MV-4-11 (cell line): ENCODE measurements at regions not wholly inside any gene's neighbourhood (a gene's known extent, or its start where the extent isn't known, plus 50 kb on each side); places are given as distances from the start of the nearest gene placed in this dataset.
"Not testable (repeated sequence)": the region's sequence is repeated elsewhere in the genome, so short reads cannot be mapped to it uniquely, and the experiment has no call there.

Source experiments
- DNase-seq: peaks from one replicate; lab custom pipeline; 2025; lab: John Stamatoyannopoulos, UW

DNA sequence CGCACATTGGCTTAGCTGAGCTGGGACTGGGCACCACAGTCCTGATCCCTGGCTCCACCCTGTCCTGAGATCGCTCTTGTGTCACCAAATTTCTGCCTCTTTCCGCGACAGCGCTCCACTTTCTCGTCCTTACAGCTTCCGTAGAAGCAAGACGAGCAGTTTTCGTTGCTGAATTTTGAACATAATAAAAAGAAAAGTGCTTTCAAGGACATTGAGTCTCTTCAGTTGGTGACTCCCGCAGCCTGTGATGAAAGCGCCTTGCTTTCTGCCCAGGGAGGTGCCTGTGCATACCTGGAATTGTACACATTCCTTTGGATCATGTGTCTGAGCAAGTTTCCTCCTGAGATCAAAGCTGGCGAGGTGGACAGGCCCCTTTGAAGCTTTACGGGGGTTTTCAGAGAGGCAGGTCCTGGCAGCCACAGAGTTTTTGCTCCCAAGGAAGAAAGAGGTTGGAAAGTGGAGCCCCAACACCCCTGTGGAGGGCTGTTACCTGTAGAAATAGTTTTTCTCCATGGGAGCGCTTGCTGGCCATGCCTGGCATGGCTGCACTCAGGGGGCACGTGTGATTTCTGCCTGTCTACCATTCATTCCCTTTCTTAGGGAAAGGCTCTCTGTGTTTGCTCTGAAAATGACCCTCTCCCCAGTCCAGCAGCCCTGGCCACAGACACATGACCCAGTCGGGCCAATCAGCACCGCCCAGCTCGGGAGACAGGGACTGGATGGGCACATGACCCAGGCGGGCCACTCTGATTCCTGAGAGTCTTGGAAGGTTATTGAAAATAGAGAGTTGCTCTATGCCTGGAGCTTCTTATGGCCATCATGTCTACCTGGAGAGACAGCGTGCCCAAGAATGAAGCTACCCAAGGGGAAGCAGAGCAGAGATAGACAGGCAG, 115.6 kb upstream of the OTOS start:
- DNase-seq = peak; percentile 92

DNA sequence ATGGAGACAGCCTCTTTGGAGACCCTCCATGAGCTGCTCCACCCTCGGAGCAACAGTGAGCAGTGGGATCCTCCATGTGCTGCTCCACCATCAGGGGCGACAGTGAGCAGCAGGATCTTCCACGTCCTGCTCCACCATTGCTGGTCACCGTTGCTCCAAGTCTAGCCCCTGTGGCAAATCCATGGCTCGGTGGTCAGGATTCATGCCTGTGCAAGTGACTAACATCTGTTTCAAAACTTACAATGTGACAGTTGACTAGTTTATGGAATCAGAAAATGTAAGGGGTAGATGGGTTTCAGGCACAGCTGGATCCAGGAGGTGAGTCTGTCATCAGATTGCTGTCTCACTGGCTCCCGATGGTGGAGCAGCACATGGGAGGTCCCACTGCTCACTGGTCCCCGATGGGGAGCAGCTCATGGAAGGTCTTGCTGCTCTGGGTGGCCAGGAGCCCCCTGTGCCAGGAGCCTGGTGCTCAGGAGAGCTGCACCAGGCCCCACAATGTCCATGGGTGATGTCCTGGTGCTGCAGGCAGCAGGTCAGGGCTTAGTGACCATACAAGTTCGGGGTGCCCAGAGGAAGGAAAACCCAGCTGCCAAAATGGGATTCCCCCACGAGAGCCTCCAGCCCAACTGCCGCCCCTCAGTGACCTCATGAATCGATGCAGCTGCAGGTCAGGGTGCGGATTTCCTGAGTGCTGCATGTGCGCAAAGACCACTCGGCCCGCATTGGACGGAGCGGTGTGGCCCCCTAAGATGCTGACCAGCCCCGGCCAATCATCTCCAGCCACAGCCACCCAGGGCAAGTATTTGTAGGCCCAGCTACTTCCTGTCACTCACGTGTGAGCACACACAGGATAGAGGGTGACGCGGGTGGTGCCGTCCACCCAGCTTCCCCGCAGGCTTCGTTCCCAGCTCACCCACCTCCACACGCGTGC, 116.5 kb upstream of the OTOS start:
- DNase-seq = no peak

DNA sequence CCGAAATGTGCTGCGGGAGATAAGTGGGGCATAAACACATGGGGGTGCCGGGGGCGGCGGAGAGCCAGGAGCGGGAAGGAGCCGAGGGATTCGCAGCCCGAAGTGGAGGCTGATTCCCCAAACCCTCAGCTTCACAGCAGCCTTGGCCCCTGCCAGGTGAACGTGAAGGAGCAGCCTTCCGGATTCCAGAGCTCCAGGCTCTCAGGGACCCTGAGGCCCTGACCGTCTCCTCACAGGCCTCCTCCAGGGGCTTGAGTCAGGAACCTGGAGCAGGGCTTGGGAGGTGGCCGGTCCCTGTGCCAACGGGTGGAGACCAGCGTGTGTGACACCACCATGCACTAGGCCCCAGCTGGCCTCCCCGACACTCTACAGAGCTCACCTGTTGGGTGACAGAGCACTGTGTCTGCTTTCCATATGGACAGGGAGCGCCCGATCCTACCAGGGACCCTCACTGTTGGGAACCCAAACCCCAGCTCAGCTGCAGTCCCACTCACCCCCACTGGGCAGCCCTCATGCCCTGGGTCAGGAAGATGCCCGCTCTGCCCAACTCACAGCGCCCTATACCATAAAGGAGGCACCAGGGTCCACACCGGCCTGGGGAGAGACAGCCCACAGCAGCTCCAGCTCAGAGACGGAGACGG, 117.6 kb upstream of the OTOS start:
- no peak for DNase-seq

DNA sequence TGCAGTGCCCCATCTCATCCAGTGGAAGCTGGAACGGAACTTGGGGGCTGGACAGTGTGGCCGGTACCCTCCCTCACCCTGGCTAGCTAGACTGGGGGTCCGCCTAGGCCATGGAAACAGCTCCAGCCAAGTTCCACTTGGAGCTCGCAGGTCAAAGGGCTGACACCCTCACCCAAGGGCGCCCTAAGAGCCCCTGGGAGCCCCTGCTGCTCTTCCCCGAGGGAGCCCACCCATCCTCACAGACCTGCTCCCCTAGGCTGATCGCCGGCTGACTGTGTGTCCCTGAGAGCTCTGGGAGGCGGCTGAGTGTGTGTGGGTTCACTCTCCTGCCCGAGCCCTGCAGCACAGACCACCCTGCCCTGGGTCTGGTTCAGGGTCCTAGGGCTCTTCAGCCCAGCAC, 118.2 kb upstream of the OTOS start:
- DNase-seq = no peak

DNA sequence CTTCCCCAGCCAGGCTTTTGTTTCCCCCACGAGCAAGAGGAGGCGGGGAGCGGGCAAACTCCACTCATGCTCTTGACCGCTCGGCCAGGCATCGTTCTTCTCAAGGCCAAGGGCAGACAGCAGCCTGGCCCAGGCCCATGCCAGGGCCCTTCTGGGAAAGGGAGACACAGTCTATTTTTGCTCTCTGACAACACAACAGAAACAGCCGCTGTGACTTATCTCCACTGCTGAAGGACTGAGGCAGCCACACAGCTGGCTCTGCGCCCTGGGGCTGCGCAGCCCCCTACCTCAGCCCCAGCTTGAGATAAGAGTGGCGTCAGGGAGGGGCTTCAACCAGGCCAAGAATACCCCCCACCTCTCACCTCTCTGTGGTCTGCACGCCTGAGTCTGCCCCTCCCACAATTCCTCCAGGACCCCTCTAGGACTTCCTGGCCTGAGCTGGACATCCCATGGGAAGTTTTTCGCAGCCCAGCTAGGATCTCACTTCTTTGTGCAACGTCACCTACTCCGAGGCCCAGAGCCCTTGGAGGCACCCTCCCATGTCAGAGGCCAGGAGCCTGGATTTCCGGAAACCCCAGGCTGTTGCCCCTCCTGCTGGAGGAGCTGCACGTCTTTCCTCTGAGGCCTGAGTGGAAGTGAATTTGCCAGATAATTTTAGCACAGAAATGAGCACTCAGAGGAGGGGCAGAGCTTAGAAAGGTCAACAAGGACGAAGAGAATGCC, 118.9 kb upstream of the OTOS start:
- DNase-seq = no peak

DNA sequence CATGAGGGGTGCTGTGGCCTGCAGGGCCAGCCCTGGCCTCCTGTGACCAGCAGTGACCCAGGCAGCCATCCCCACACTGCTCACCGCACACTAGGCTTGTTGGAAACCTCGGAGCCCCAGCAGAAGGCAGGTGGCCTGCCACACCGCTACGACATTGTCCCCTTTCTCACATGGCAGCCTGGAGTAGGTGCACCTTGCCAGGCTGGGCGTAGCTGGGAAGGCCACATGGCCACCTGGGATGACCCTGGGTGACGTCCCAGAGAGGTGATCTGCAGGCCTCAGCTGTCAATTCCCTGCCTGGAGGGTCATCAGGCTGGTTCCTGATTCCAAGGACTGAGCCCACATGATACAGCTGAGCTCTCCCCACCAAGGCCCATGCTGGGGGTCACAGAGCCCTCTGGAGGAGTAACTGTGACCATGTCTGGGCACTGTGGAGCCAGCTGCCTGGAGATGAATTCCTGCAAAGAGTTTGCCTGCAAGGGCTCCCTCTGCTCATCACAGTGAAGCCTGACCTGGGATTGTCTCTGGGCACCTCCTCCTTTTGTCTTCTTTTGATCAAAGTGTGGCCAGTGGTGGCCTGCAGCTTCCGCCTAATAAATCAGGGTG, 119.6 kb upstream of the OTOS start:
- no peak for DNase-seq

DNA sequence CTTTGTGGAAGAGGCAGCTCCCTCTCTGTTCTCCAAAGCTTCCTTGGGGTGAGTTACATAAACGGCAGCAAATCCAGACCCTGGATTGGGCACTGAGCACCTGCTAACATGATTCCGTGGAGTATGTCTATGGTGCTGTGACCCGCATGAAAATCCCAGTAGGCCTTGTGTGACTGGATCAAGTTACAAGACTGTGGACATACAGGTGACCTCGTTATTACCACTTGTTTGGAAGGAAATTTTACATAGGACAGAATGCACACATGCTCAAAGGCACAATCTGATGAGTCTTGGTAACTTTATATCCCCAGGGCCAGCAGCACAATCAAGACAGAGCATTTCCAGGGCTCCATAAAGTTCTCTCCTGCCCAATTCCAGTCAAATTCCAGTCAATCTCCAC, 120.2 kb upstream of the OTOS start:
- no peak for DNase-seq

DNA sequence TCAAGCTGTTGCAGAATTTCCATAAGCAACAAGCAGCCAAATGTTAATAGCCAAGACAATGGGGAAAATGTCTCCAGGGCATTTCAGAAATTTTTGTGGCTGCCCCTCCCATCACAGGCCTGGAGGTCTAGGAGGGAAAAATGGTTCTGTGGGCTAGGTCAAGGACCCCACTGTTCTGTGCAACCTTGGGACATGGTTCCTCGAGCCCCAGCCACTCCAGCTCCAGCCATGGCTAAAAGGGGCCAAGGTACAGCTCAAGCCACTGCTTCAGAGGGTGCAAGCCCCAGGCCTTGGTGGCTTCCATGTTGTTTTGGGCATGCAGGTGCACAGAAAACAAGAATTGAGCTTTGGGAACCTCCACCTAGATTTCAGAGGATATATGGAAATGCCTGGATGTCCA, 122.1 kb upstream of the OTOS start:
- not testable (repeated sequence) for DNase-seq

DNA sequence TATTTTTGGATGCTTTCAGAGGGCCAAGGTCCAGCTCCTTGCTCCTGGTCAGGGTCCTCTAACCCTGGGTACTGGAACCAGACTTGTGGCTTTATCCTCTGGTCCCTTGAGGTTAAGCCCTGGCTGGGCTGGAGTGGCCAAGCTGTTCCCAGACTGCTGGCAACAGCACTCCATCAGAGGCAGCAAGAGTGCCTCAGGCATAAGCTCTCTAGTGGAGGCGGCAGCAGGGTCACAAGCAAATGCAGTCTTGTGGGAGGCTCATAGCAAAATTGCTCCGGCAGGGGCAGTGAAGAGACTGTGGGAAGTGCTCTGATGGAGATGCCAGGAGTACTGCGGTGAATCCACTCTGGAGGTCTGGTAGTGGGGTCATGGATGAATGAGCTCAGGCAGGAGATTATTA, 128.9 kb upstream of the OTOS start:
- no peak for DNase-seq

DNA sequence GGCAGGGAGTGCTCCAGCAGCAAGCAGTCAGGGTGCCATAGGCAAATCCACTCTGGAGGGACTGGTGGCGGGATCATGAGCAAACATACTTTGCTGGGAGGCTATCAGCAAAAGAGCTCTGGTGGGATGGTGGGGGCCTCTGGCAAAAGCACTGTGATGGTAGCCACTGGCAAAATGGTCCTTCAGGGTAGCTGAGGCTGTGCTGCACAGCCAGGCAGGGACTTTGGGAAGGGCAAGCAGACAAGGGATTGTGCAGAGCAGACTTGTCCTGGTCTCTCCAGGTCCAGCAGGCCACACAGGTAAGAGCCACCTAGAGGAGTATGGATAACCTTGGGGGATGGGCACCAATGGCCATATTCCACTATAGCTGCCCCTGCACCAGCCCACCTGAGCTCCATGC, 129.4 kb upstream of the OTOS start:
- no peak for DNase-seq

DNA sequence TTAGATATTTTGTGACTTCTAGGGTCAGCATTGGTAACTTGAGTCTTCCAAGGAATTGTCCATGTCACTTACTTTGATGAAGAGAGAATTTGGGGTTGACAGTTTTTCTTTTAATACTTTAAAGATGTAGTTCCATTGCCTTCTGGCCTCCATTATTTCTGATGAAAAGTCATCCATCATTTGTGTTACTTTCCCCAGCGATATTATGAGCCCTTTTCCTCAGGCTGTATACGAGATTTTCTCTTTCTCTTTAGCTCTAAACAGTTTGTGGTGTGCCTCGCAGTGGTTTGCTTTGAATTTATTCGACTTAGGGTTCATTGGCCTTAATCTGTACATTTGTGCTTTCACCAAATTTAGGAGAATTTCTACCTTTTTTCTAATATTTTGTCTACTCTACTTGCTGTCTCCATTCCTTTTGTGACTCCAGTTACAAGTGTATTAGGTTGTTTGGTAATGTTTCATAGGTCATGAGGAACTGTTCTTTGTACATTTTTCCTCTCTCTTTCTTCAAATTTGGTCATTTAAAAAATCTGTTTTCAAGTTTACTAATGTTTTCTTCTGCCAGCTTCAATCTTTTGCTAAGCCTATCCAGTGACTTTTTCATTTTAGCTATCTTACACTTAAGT, 131.4 kb upstream of the OTOS start:
- no peak for DNase-seq

DNA sequence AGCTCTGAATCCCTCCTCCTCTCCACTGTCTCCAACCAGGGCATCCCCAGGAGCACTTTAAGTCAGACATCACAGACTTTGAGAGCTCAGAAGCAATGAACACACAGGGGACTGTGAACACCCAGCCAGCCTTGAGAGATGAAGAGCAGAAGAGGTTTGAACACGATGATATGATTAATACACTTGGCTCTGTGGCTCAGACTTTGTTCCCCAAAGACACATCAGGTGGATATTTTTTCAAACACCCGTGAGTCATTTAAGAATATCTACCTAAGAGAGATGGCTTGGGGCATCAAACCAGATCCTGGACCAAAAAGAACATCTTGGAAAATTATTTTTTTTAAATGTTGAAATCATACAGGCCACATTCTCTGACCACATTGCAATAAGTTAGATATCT, 134.9 kb upstream of the OTOS start:
- DNase-seq = no peak

DNA sequence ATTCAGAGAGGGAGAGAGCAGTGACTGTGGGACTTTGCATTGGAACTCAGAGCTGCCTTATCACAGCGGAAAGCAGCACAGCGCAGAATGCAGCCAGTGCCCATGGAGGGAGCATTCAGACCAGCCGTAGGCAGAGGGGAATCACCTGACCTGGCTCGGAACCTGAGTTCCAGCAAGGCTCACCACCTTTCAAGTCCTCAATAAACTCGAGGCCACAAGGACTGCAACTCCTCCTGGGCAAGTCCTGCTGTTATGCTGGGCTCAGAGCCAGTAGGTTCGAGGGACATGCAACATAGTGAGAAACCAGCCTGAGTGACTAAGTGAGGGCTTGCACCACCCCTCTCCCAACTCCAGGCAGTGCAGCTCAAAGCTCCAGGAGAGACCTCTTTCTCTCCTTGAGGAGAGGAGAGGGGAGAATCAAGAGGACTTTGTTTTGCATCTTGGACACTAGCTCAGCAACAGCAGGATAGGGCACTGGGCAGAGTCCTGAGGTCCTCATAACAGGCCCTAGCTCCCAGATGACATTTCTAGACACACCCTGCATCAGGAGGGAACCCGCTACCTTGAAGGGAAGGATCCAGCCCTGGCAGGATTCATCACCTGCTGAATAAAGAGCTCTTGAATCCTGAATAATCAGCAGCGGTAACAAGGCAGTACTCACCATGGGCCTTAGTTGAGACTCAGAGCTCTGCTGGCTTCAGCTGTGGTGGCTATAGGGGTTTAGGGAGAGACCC, 136.8 kb upstream of the OTOS start:
- no peak for DNase-seq

DNA sequence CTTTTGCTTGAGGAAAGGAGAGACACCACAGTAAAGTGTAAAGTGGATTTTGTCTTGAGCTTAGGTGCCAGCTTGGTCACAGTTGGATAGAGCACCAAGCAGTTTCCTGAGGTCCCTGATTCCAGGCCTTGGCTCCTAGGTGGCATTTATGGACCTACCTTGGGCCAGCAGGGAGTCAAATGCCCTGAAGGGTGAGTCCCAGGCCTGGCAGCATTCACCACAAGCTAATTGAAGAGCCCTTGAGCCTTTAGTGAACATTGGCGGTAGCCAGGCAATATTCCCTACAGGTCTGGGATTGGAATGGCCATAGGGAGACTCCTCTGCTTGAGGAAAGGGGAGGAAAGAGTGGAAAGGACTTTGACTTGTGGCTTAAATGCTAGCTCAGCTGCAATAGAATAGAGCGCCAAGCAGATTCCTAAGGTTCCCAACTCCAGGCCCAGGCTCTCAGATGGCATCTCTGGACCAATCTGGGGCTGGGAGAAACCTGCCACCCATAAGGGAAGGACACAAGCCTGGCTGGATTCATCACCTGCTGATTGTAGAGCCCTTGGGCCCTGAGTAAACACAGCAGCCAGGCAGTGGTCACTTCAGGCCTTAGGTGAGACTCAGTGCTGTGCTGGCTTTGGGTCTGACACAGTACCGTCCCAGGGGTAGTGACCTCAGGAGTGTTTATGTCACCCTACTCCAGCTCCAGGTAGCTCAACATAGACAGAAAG, 137.5 kb upstream of the OTOS start:
- DNase-seq = no peak

DNA sequence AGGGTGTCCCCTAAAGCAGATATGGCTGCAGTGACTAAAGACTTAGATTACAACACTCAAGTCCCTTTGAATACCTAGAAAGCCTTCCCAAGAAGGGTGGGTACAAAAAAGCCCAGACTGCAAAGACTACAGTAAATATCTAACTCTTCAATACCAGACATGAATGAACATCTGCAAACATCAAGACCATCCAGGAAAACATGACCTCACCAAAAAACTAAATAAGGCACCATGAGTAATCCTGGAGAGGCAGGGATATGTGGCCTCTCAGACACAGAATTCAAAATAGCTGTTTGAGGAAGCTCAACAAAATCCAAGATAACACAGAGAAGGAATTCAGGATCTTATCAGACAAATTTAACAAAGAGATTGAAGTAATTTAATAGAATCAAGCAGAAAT, 138.2 kb upstream of the OTOS start:
- DNase-seq = no peak

DNA sequence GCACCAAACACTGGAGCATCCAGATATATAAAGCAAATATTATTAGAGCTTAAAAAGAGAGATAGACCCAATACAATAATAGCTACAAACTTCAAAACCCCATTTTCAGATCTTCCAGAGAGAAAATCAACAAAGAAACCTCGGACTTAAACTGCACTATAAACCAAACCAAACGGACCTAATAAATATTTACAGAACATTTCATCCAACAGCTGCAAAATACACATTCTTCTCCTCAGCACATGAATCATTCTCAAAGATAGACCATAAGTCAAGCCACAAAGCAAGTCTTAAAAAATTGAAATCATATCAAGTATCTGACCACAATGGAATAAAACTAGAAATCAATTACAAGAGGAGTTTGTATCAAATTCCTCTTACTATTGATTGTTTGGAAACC, 140.2 kb upstream of the OTOS start:
- no peak for DNase-seq

DNA sequence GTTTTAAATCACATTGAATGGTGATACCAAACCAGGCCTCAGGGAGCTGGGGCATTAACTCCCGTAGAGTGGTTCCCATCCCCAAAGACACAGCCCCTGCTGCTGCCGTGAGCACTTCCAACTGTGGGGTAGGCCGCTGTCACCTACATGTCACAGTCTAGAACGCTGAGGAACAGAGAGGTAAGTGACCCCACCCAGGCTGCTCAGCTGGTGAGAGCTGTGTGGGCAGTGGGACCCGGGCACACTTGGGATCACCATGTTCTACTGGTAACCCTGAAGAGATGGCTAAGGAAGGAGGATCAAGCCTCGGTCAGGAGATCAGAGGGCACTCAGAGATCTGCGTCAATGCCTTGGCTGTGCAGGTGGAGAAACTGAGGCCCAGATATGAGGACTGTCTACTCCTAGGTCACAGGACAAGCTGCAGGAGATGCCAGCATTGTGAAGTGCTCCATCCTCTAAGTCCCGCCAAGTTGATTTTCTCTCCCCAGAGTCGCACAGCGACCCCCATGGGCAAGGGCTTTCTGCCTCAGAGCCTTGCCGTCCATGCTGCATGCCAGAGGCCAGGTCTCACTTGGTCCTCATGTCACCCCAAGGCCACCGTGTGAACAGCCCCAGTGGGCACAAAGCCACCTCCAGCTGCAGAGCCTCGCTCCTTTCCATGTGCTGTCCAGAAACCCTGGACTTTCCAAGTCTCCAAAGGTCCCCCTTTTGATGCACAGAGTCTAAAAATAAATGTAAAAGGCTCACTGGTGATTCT, 144.2 kb upstream of the OTOS start:
- no peak for DNase-seq

DNA sequence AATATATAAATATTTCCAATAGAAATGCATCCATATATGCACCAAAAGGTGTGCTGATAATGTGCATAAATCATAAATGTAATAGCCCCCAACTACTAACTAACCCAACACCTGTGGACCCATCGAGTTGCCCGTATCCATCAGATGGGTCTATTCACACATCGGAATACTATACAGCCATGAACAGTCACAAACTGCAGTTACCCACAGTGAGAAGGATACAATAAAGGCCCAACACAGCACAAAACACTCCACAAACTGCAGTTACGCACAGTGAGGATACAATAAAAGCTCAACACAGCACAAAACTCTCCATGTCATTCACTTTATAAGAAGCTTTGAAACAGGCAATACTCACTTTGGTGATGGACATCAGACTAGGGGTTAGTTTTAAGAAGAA, 145.3 kb upstream of the OTOS start:
- DNase-seq = no peak

DNA sequence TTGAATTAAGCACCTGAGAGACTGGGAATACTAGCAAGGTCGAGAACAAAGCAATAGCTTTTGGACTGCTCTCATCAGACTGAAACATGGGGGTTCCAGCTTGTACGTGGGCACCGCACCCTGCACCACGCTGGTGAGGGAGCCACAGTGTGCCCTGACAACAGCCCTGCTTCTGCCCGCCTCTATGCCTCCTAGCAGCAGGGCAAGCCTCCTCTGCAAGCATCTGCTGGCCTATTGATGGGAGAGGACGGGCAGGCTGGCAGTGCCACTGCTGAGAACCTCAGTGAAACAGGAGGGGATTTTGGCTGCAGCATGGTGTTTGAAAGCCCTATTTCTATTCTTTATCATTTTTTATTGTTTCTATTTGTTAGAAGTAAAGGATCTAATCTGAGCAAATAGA, 146.1 kb upstream of the OTOS start:
- no peak for DNase-seq
